ENCODE measurements at regions not wholly inside any gene's neighbourhood (a gene's known extent, or its start where the extent isn't known, plus 50 kb on each side); places are given as distances from the start of the nearest gene placed in this dataset.

DNA sequence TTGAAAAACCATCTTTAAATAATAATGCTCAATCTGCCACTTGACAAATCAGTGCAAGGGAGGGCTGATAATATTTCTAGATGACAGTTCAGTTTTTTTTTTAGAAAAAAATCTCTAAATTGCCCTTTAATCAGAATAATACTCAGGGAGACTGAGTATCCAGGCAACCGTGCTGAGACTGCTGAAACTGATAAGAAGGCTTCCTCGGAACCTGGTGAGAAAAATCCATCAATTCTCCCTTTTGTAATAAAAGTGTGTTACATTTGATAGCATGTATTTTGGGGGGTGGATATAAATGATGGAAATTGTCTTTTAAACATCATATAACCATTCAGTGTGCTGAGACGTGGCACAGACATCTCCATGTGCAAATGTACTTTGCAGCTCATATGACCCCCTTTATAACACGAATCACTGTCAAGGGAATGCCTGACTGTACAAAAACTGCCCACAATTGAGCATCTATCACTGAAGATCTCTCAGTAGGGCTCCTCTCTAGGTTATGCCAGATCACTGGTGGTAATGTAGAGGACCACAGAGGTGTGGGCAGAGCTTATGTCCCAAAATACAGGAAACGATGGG lies 491.1 kb upstream of the ADARB2 start:
- H3K27me3 Mint-ChIP-seq, result peaks cover 0 to 15% of the 10 kb centered on the region in 2 donors
- no peak overlapping the region for H3K4me3 Mint-ChIP-seq
- no peak for ATAC-seq (replicated peaks)
- H3K36me3 Mint-ChIP-seq (ENCODE audit: insufficient read depth), result no peaks in the 10 kb centered on the region
- H3K4me1 Mint-ChIP-seq (ENCODE audit: low read depth in 2 of 2), result no peaks in the 10 kb centered on the region
- DNase-seq, result no peak
- no peak overlapping the region for H3K27ac Mint-ChIP-seq
- H3K9me3 Mint-ChIP-seq, result no peaks in the 10 kb centered on the region

DNA sequence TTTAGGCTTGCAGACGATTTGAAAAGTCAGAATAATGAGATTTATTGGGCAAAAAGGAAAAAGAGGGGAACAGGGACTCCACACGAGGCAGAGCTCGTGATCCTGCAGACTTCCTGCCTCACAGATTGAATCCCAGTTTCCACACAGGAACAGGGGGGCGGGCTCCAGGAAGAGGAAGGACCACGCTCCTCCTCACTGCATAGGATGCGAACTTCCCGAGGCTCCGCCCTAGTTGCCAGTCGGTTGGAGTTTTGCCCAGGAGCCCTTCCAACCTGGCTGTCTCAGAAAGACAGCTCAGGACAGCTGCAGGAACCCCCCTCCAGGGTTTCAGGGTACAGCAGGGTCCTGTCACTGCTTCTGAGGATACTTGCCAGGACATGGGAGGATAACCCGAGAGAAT lies 488.3 kb upstream of the ADARB2 start:
- DNase-seq, result no peak
- Mint-ChIP-seq H3K36me3 (ENCODE audit: insufficient read depth) (no peaks in the 10 kb centered on the region), H3K9me3 (peaks cover 0 to 1% of the 10 kb centered on the region in 2 donors), H3K27me3 (peaks cover 0 to 15% of the 10 kb centered on the region in 2 donors), H3K4me1 (ENCODE audit: low read depth in 2 of 2) (no peaks in the 10 kb centered on the region), H3K4me3 (no peak overlapping the region), H3K27ac (no peak overlapping the region)
- no peak for ATAC-seq (replicated peaks)

- Mint-ChIP-seq H3K27ac (no peak overlapping the region), H3K4me1 (ENCODE audit: low read depth in 2 of 2) (no peaks in the 10 kb centered on the region), H3K36me3 (ENCODE audit: insufficient read depth) (no peaks in the 10 kb centered on the region), H3K4me3 (no peak overlapping the region), H3K27me3 (peaks cover 0 to 15% of the 10 kb centered on the region in 2 donors), H3K9me3 (peaks cover 0 to 1% of the 10 kb centered on the region in 2 donors)
- ATAC-seq (replicated peaks) (no peak), DNase-seq (no peak)
Observed at GRCh38 chr10:2223548-2224320, 486.4 kb upstream of the ADARB2 start.

- peaks cover 0 to 15% of the 10 kb centered on the region in 2 donors for H3K27me3 Mint-ChIP-seq
- H3K9me3 Mint-ChIP-seq, result peaks cover 0 to 1% of the 10 kb centered on the region in 2 donors
- no peaks in the 10 kb centered on the region for H3K36me3 Mint-ChIP-seq (ENCODE audit: insufficient read depth)
- DNase-seq (no peak), ATAC-seq (replicated peaks) (no peak)
- no peaks in the 10 kb centered on the region for H3K4me1 Mint-ChIP-seq (ENCODE audit: low read depth in 2 of 2)
- H3K27ac Mint-ChIP-seq, result no peak overlapping the region
- no peak overlapping the region for H3K4me3 Mint-ChIP-seq
Observed at GRCh38 chr10:2222631-2223030, 485.3 kb upstream of the ADARB2 start.

- Mint-ChIP-seq H3K36me3 (ENCODE audit: insufficient read depth) (peaks cover 2% of the 10 kb centered on the region), H3K4me3 (no peak overlapping the region), H3K27ac (no peak overlapping the region), H3K9me3 (peaks cover 0 to 3% of the 10 kb centered on the region in 2 donors), H3K4me1 (ENCODE audit: low read depth in 2 of 2) (no peaks in the 10 kb centered on the region), H3K27me3 (peaks cover 9 to 29% of the 10 kb centered on the region in 2 donors)
- DNase-seq (no peak), ATAC-seq (replicated peaks) (no peak)
Observed at GRCh38 chr10:2214805-2215204, 477.5 kb upstream of the ADARB2 start.

DNA sequence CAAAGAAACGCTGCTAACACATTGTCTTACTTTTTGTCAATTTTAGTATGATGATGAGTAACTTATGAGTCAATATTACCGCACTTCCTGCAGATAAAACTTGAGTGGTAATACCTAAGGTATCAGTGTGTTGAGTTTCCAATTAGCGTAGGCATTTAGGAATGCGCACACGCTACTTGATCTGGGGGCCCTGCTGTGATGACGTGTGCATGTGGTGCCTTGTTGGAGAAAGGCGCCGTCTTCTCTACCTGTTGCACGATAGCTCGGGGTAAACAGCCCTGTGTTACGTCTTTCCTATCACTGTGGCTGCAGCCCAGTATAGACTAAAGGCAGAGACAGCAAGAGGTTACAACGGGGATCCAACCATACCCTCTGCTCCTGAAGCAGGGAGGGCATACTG lies 476.8 kb upstream of the ADARB2 start:
- DNase-seq (no peak), ATAC-seq (replicated peaks) (no peak)
- Mint-ChIP-seq H3K4me3 (no peak overlapping the region), H3K4me1 (ENCODE audit: low read depth in 2 of 2) (no peaks in the 10 kb centered on the region), H3K9me3 (peaks cover 0 to 3% of the 10 kb centered on the region in 2 donors), H3K36me3 (ENCODE audit: insufficient read depth) (peaks cover 2% of the 10 kb centered on the region), H3K27ac (no peak overlapping the region), H3K27me3 (peaks cover 9 to 31% of the 10 kb centered on the region in 2 donors)

DNA sequence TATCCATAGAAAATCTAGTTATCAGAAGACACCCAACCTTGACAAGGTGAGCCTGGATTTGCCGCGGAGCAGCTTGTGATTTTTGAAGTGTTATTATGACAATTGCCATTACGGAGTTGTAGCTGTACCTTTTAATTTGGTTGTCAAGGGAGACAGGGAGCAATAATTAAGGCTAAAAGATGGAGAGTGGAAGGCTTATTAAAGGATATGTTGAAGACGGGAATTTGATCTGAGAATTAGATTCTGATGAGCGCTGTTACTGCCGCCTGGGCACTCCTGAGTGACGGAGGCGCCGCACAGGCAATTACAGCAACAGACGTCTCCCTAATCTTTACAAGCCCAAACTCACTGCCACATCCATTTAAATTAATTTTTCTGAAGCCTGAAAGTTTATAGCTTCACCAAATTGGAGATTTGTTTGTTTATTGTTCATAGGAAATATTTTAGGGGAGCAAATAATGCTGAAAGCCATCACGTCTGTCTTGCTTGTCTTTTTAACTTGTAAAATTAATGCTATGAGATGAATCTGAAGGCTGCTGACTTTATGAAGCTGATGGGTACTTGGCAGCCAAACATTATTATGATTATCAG lies 475.0 kb upstream of the ADARB2 start:
- H3K4me3 Mint-ChIP-seq, result no peak overlapping the region
- DNase-seq, result no peak
- no peak for ATAC-seq (replicated peaks)
- H3K4me1 Mint-ChIP-seq (ENCODE audit: low read depth in 2 of 2), result no peaks in the 10 kb centered on the region
- peaks cover 0 to 3% of the 10 kb centered on the region in 2 donors for H3K9me3 Mint-ChIP-seq
- no peak overlapping the region for H3K27ac Mint-ChIP-seq
- peaks cover 9 to 31% of the 10 kb centered on the region in 2 donors for H3K27me3 Mint-ChIP-seq
- peaks cover 2% of the 10 kb centered on the region for H3K36me3 Mint-ChIP-seq (ENCODE audit: insufficient read depth)

GRCh38 chr10:2210088-2210487 lies 472.8 kb upstream of the ADARB2 start:
- no peaks in the 10 kb centered on the region for H3K4me1 Mint-ChIP-seq (ENCODE audit: low read depth in 2 of 2)
- DNase-seq (no peak), ATAC-seq (replicated peaks) (no peak)
- peaks cover under 1 to 3% of the 10 kb centered on the region in 2 donors for H3K9me3 Mint-ChIP-seq
- H3K36me3 Mint-ChIP-seq (ENCODE audit: insufficient read depth), result peaks cover 2% of the 10 kb centered on the region
- peaks cover 9 to 28% of the 10 kb centered on the region in 2 donors for H3K27me3 Mint-ChIP-seq
- H3K27ac Mint-ChIP-seq, result no peak overlapping the region
- H3K4me3 Mint-ChIP-seq, result no peak overlapping the region

DNA sequence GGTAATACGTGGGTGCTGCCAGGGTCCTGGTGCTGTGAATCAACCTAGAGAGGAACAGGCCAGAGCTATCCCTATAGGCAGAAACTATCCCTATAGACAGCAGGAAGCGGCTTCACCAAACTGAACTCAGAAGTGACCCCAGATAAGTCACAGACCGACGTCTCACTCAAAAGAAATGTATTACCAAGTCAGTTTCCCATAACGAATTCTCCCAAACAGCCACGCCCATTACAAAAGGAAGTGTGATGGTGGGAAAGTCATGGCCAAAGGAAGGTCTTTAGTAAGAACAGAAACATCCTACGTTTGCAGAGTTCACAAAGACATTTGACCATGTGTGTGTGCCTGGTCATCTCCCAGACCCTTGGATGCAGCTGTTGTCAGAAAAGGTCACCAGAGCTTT lies 470.8 kb upstream of the ADARB2 start:
- peaks cover 3 to 6% of the 10 kb centered on the region in 2 donors for H3K9me3 Mint-ChIP-seq
- ATAC-seq (replicated peaks) (no peak), DNase-seq (no peak)
- no peak overlapping the region for H3K4me3 Mint-ChIP-seq
- no peak overlapping the region for H3K27ac Mint-ChIP-seq
- no peaks in the 10 kb centered on the region for H3K4me1 Mint-ChIP-seq (ENCODE audit: low read depth in 2 of 2)
- H3K36me3 Mint-ChIP-seq (ENCODE audit: insufficient read depth), result no peaks in the 10 kb centered on the region
- peaks cover 9 to 19% of the 10 kb centered on the region in 2 donors for H3K27me3 Mint-ChIP-seq

DNA sequence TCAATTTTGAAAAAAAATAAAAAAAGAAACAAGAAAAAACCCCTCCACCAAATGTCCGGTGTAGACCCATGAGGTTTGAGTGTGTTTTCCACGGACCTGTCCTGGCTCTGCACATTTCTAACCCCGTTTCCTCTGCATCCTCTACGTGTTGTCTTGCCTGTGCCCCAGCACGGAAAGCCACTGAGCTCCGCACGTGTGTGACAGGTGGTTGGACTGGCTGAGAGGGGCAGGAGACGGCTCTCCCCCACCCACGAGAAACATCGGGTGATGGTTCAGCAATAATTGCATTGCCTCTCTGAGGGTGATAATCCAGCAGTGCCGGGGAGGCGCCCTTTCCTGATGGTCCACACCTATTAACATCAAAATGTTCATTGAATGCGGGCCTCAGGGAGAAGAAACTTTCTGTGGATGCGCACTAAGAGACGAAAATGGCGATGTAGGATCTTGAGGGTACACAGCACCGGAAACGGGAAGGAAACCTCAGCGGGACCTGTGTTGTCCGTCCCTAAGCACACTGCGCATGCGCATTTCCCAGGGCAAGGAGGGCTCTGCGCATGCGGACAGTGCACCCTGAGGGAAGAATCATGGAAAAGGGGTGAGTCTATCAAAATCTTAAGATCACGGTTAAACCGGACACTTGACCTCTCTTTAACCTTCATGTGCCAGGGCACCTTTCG lies 470.1 kb upstream of the ADARB2 start:
- DNase-seq (no peak), ATAC-seq (replicated peaks) (no peak)
- Mint-ChIP-seq H3K9me3 (peaks cover 3 to 6% of the 10 kb centered on the region in 2 donors), H3K27ac (no peak overlapping the region), H3K27me3 (peaks cover 9 to 19% of the 10 kb centered on the region in 2 donors), H3K4me3 (no peak overlapping the region), H3K4me1 (ENCODE audit: low read depth in 2 of 2) (no peaks in the 10 kb centered on the region), H3K36me3 (ENCODE audit: insufficient read depth) (no peaks in the 10 kb centered on the region)

- H3K27me3 Mint-ChIP-seq, result peaks cover 4 to 8% of the 10 kb centered on the region in 2 donors
- DNase-seq (no peak), ATAC-seq (replicated peaks) (no peak)
- peaks cover 0 to 6% of the 10 kb centered on the region in 2 donors for H3K9me3 Mint-ChIP-seq
- H3K27ac Mint-ChIP-seq, result no peak overlapping the region
- H3K4me1 Mint-ChIP-seq (ENCODE audit: low read depth in 2 of 2), result no peaks in the 10 kb centered on the region
- no peak overlapping the region for H3K4me3 Mint-ChIP-seq
- no peaks in the 10 kb centered on the region for H3K36me3 Mint-ChIP-seq (ENCODE audit: insufficient read depth)
Observed at GRCh38 chr10:2205406-2205805, 468.1 kb upstream of the ADARB2 start.

- H3K9me3 Mint-ChIP-seq, result peaks cover 0 to 6% of the 10 kb centered on the region in 2 donors
- ATAC-seq (replicated peaks) (no peak), DNase-seq (no peak)
- H3K27me3 Mint-ChIP-seq, result no peaks in the 10 kb centered on the region
- no peak overlapping the region for H3K4me3 Mint-ChIP-seq
- H3K36me3 Mint-ChIP-seq (ENCODE audit: insufficient read depth), result no peaks in the 10 kb centered on the region
- H3K27ac Mint-ChIP-seq, result no peak overlapping the region
- H3K4me1 Mint-ChIP-seq (ENCODE audit: low read depth in 2 of 2), result no peaks in the 10 kb centered on the region
Observed at GRCh38 chr10:2202401-2202800, 465.1 kb upstream of the ADARB2 start.

- Mint-ChIP-seq H3K27me3 (no peaks in the 10 kb centered on the region), H3K4me1 (ENCODE audit: low read depth in 2 of 2) (no peaks in the 10 kb centered on the region)
Observed at GRCh38 chr10:2201534-2202099, 464.3 kb upstream of the ADARB2 start.

More at GRCh38 chr10:2201534-2202099, 464.3 kb upstream of the ADARB2 start:
- no peak for DNase-seq
- no peak overlapping the region for H3K4me3 Mint-ChIP-seq
- no peak overlapping the region for H3K27ac Mint-ChIP-seq
- no peak for ATAC-seq (replicated peaks)
- H3K36me3 Mint-ChIP-seq (ENCODE audit: insufficient read depth), result no peaks in the 10 kb centered on the region
- peaks cover 0 to 6% of the 10 kb centered on the region in 2 donors for H3K9me3 Mint-ChIP-seq
